HEK293 (cell line): ENCODE measurements at regions not wholly inside any gene's neighbourhood (a gene's known extent, or its start where the extent isn't known, plus 50 kb on each side); places are given as distances from the start of the nearest gene placed in this dataset.

Experiments used
- CTCF ChIP-seq: fragments of 450-650 bp; formaldehyde crosslinking; IDR thresholded peaks from 2 replicates; pipeline ENCODE4 v1.5.1; 2016; ENCODE audit warnings: missing biosample characterization, missing genetic modification characterization
- GLI4 ChIP-seq: fragments of 450-650 bp; formaldehyde crosslinking; IDR thresholded peaks from 2 replicates; pipeline ENCODE4 v1.5.1; 2016; ENCODE audit warnings: missing biosample characterization, missing genetic modification characterization
- IKZF3 ChIP-seq: fragments of 450-650 bp; IDR thresholded peaks from 2 replicates; pipeline ENCODE4 v1.5.0; 2018; ENCODE audit warnings: missing biosample characterization, mild to moderate bottlenecking, missing genetic modification characterization, moderate library complexity
- INSM2 ChIP-seq: fragments of 450-650 bp; formaldehyde crosslinking; IDR thresholded peaks from 2 replicates; pipeline ENCODE4 v1.5.1; 2016; ENCODE audit warnings: missing biosample characterization, missing genetic modification characterization
- TSHZ1 ChIP-seq: fragments of 450-650 bp; formaldehyde crosslinking; IDR thresholded peaks from 2 replicates; pipeline ENCODE4 v1.5.1; 2016; ENCODE audit warnings: missing biosample characterization, missing genetic modification characterization, borderline replicate concordance
- YY1 ChIP-seq: fragments of 450-650 bp; formaldehyde crosslinking; IDR thresholded peaks from 2 replicates; pipeline ENCODE4 v1.5.1; 2018; ENCODE audit warnings: missing biosample characterization, missing genetic modification characterization
- ZBTB21 ChIP-seq: fragments of 450-650 bp; formaldehyde crosslinking; IDR thresholded peaks from 2 replicates; pipeline ENCODE4 v1.5.1; 2017; ENCODE audit warnings: missing biosample characterization, missing genetic modification characterization
- ZNF121 ChIP-seq: fragments of 450-650 bp; formaldehyde crosslinking; IDR thresholded peaks from 2 replicates; pipeline ENCODE4 v1.5.1; 2016; ENCODE audit warnings: missing biosample characterization, missing genetic modification characterization
- ZNF146 ChIP-seq: fragments of 450-650 bp; formaldehyde crosslinking; IDR thresholded peaks from 2 replicates; pipeline ENCODE4 v1.5.1; 2016; ENCODE audit warnings: missing biosample characterization, missing genetic modification characterization
- ZNF280D ChIP-seq: fragments of 450-650 bp; formaldehyde crosslinking; IDR thresholded peaks from 2 replicates; pipeline ENCODE4 v1.5.1; 2016; ENCODE audit warnings: missing biosample characterization, missing genetic modification characterization
- ZNF549 ChIP-seq: fragments of 450-650 bp; IDR thresholded peaks from 2 replicates; pipeline ENCODE4 v1.5.1; 2018; ENCODE audit warnings: missing biosample characterization, missing genetic modification characterization, mild to moderate bottlenecking, inconsistent platforms, moderate library complexity
- ZNF670 ChIP-seq: fragments of 450-650 bp; formaldehyde crosslinking; IDR thresholded peaks from 2 replicates; pipeline ENCODE4 v1.5.1; 2016; ENCODE audit warnings: missing biosample characterization, missing genetic modification characterization, low read depth
- ZNF768 ChIP-seq: fragments of 450-650 bp; formaldehyde crosslinking; IDR thresholded peaks from 2 replicates; pipeline ENCODE4 v1.5.1; 2018; ENCODE audit warnings: missing biosample characterization, mild to moderate bottlenecking, missing genetic modification characterization
- ZNF791 ChIP-seq: fragments of 450-650 bp; formaldehyde crosslinking; IDR thresholded peaks from 2 replicates; pipeline ENCODE4 v1.5.1; 2016; ENCODE audit warnings: missing biosample characterization, missing genetic modification characterization

- TF ChIP-seq CTCF (tag by site-specific recombination) (no peak), ZBTB21 (tag by site-specific recombination) (no peak), ZNF670 (tag by site-specific recombination) (no peak), ZNF280D (tag by site-specific recombination) (no peak), ZNF121 (tag by site-specific recombination) (no peak), ZNF549 (tag by site-specific recombination) (no peak), TSHZ1 (tag by site-specific recombination) (no peak), YY1 (tag by site-specific recombination) (no peak), ZNF768 (no peak), IKZF3 (tag by site-specific recombination) (no peak), INSM2 (tag by site-specific recombination) (no peak), ZNF146 (tag by site-specific recombination) (no peak), ZNF791 (tag by site-specific recombination) (no peak), GLI4 (tag by site-specific recombination) (no peak)
Observed at GRCh38 chr3:72591522-72592421, 256.5 kb downstream of the SHQ1 start.
